HG02588 (cell line): ENCODE measurements at regions not wholly inside any gene's neighbourhood (a gene's known extent, or its start where the extent isn't known, plus 50 kb on each side); places are given as distances from the start of the nearest gene placed in this dataset.

Experiments
- ATAC-seq: cut with Tn5 transposase; IDR thresholded peaks from one replicate; pipeline ENCODE4 v1.9.1; 2021; ENCODE audit warnings: mild to moderate bottlenecking, moderate library complexity; ENCODE audit not compliant: unreplicated experiment

DNA sequence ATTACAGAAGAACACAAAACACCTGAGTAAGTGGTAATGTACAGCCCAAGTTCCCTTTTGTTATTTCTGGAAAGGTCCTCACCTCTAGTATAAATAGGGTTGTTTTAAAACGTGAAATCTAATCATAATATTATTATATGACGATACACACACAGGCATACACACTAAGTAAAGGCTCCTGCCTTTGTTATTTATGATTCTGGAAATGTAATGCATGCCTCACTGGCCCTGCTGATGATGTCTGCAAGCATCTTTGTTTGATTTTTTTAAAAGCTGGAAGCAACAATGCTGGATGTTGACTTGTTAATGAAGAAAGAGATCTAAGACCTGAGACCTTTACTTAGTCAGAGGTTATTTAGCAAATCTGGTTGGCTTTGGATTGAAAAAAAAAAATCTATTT is 307.4 kb upstream of the SORCS1 start:
- ATAC-seq, result no peak

DNA sequence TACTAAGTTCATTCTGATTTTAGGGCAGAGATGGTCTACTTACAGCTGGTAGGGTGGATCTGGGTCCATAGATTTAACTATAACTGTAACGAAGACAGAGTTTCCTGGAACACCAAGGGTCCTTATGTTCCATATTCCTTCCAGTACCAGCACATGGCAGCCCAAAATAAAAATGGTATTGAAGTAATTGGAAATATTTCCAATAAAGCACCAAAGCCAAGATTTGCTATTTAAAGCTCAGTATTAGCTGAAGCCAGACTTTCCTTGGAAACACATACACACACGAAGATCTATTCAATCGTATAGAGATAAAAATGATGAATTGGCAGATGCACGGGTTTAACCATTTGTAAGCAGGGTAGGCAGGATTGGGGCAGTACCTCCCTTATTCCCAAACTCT is 289.1 kb upstream of the SORCS1 start:
- ATAC-seq, result no peak

DNA sequence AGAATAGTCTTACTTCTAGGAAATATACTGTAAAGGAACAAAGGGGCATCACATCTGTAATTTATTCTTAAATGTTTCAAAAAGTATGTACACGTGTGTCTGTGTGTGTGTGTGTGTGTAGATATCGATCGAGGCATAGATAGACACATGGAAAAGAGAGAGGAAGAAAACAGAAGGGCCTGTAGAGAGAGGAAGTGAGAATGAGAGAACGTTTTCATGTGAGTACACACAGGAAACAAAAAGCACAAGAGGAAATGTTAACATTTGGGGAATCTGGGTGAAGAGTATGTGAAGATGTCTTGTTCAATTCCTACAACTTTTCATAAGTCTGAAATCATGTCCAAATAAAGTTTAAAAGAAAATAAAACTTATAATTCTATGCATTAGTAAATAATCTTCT is 286.5 kb upstream of the SORCS1 start:
- no peak for ATAC-seq

DNA sequence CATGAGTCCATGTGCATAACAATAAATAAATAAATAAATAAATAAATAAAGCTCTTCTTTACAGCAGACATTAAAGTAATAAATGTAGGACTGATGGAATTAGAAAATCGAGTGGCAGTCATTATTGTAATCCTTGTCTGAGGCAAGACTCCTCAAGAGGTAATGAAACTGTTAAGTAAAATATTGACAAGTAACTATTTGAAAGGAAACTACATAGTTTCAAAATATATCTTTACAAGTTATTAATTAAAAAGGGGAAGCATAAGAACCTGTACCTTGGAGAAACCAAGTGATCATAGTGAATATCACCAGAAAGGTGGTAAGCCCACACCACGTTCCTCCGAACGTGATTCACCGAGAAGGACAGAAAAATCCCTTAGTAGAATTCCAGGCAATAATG is 285.6 kb upstream of the SORCS1 start:
- peak; percentile 71 for ATAC-seq

DNA sequence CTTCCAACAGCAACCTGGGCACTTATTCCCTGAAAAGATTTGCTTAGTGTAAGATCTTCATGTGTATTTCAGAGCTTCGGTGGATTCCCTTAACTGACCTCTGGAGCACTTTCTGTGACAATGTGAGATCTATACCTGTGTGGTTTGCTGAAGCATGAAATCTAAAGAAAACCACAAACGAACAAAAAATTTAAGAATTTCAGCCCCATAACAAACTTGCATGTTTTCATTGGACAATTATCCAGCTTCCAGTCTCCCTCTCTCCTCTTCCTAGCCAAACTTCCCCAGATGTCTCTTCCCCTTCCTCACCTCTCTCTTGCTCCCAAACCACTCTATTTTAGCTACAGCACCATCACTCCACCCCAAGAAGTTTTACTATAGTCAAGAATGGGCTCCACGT is 279.9 kb upstream of the SORCS1 start:
- no peak for ATAC-seq

DNA sequence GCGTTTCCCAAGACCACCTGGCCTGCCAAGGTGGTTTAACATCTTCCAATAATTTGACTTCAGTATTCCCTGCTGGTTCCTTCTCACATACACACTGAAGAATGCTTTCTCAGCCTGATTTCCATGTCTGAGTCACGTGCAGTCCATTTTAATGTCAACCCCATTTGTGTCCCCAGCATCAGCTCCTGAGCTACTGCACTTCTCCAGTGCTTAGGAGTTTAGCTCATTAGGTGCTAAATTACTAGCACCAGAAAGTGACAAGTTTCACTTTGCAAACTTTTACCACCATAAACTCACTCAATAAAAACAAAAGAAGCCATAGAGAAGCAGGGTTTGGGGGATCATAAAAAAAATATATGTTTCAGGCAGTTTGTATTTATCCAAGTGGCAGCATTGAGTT is 279.3 kb upstream of the SORCS1 start:
- ATAC-seq, result no peak

DNA sequence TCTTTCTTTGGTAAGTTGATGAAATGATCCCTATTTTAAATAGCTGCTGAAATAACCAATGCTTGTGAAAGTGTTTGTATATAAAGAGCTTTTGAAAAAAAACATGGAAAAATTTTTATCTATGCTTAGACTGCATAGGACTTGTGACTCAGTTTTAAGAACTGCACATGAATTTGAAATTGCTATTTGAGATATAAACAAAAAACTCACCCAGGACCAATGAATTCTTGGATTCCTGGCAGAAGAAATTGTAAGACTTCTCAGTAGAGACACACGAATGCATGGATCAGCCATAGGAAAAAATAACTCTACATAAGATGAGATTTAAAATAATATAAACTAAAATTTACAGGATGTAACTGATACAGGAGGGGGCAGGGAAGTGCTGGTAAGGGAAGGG is 278.8 kb upstream of the SORCS1 start:
- ATAC-seq, result no peak

DNA sequence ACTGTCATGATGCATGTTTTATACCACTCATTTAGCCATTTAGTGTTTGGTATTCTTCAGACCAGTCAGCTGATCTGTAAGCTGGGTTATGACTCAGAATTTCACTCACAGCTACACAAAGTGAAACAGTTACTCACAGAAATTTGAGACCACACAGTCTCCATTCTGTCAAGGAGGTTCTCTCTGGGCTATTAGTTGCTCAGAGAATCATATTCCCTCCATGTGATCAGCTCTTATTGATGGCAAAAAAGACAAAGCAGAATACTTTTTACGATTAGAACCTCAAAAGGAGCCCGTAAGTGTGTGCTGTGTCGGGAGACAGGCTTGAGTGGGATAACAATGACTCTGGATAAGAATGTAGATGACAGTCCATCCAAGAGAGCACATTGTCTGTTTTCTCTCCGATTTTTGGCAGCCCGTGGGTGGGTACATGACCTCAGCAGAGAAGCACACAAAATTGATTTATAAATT is 277.6 kb upstream of the SORCS1 start:
- peak; percentile 98 for ATAC-seq

DNA sequence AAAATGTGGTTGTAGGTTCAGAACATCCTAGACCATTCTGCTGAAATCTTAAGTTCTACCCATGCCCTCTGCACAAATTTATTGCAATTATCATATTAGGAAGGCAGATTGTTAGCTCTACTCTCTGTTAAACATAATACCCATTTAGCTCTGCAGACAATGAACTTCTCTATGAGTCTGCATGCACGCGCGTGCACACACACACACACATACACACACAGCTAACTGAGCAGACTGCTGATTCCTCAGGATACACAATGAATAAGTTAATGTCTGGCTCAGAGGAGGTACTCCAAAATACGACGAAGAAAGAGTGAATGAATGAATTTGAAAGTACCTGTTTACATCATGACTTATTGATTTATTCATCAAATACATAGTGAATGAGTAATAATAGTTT is 276.2 kb upstream of the SORCS1 start:
- ATAC-seq, result no peak

DNA sequence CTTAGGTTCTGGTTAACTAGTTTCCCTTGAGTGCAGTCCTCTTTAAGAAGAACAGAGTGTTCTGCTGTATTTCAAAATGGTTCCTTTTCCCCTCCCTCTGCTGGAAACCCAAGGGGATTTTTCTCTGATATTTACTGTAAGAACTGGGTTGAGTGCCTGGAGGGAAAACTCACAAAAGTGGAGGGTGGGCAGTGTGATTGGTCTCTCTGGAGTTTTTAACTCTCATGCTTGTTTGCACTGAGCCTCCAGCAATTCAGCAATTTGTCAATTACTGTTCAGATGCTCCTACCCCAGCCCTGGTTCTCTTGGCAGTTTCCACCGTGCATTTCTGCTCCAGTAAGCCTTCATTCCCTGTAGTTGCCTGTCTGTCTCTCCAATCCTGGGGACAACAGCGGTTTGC is 273.4 kb upstream of the SORCS1 start:
- no peak for ATAC-seq

DNA sequence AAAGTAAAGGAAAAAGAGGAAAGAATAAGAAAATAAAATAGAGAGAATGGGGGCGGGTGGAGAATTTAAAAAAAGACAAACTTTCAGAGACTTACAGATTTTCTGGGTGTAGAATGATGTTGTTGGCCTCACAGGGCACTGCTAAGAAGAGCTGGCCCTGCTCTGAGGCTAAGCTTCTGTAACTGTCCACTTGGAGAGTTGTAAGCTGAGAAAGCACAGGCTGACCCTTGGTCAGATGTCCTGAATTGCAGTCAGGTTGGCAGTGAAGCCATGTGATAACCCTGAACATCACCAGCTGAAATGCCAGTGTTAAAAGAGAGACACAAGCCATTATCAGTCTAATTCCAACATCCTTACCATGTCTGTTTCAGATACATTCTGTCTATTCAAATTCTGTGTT is 272.1 kb upstream of the SORCS1 start:
- ATAC-seq, result no peak

DNA sequence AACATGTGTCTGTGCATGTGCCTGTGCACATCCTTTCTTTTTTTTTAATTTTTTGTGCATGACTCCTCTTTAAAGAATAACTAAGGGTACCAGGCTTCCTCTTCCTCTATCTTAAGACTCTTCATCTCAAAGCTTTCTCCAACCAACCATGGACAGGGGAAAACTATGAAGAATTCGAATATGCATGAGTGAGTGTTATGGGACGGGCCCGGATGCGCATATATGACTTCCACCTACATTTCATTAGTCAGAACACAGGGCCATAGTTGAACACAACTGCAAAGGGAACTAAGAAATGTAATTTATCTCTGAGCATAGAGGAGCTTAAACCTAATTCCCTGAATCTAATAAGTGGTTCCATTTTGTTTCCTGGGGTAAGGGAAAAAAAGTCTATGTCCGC is 270.3 kb upstream of the SORCS1 start:
- ATAC-seq, result peak; percentile 44

DNA sequence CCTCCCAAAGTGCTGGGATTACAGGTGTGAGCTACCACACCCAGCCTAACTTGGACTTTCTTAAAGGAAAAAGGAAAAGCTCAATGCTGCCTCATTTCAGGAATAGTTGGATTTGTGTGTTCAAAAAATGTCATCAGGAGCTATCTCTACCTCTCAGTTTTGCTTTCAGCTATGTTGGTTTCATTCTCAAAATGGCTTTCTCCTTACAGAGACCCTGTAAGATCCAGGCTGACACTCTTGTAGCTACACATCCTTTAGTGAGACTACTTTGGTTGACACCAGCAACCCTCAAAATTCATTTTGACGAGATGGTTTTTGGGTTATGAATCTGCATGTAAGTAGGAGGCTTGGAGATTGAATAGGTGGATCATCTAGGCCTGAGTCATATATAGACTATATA is 269.7 kb upstream of the SORCS1 start:
- no peak for ATAC-seq

DNA sequence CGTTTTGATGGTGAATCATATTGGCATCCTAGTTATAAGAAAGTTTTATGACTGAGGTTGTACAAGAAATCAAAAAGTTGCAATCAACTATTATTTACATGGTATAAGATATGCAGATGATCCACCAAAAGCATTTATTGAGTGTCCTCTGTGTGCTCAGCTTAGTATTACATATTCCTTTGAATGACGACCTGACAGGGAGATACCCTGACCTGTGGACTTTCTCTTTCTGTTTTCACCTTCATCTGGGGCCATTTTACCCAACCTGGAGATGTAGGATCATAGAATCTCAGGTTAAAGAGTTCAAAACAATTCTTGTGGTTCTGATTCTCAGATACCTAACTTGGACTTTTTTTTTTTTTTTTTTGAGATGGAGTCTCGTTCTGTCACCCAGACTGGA is 269.1 kb upstream of the SORCS1 start:
- no peak for ATAC-seq

DNA sequence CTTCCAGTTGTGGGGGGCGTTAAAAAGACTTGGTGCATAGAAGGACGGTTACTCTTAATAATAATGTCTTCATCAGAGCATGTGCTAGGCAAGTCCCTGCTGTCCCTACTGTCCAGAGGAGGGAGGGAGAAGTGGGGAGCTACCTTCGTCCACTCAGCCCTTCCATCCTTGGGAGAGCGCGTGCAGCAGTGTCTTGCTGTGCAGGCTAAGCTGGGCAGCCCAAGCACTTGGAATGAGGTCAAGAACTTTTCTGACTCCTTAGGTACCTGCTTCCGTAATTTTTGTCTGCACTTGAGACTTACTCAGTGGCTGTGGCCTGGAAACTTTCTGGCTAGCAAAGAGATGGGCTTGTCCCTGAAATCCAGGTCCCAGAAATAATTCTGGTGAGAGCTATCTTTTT is 265.9 kb upstream of the SORCS1 start:
- no peak for ATAC-seq

DNA sequence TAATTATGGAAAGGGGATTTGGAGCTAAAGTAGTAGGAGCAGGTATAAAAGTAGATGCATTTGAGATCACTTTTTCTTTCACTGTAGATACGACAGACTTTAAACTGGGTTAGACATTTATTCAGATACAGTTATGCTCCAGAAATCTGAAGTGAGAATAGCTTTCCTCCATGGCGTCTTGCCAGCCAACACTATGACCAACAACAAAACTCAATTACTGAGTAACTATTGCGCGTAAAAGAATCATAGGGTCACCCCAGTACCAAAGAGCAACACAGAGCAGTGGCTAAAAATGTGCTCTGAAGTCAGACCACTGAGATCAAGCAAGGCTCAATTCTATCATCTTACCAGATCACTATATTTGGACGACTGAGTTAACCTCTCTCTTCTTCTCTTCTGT is 262.5 kb upstream of the SORCS1 start:
- ATAC-seq, result no peak

DNA sequence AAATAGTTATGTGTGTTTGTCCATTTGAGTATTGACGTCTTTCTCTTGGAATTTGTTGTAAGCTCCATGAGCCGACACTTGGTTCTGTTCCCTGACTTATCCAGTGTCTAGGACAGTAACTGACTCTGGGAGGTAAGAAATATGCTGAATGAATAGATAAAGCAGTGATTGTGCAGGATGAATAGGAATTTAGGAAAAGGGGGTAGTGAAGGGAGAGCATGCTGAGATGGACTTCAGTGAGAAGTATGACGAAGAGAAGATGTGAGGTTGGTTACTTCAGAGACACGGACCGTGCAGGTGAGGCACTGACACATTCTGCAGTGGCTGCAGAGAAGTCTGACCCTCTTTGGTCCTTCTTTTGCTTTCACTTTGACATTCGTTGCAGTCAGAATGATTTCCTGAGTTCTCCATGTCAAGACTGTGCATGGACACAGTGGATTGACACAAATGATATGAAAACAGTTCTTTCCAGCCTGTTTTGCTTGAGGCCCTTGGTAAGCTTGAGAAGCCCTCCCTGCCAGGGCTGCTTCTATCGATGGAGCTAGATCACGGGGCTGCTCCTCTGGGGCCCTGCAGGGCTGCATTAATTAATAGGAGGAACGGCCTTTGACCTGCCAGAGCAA is 261.5 kb upstream of the SORCS1 start:
- peak; percentile 80 for ATAC-seq

DNA sequence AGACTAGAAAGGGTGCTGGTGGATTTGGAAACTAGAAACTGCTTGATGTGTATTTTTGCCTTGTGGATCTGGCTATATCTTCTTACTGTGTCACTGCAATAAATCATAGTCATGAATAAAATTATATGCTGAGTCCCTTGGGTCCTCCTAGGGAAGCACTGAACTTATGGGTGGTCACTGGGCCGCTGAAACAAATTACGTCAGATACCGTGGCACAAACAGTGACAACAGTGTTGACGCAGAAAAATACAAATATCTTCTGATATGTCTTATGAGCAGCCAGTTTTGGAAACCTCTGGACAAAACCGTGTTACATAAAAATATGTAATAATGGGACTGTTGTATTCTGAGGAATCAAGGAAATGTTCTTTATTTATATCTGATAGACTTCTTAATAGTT is 260.1 kb upstream of the SORCS1 start:
- no peak for ATAC-seq

DNA sequence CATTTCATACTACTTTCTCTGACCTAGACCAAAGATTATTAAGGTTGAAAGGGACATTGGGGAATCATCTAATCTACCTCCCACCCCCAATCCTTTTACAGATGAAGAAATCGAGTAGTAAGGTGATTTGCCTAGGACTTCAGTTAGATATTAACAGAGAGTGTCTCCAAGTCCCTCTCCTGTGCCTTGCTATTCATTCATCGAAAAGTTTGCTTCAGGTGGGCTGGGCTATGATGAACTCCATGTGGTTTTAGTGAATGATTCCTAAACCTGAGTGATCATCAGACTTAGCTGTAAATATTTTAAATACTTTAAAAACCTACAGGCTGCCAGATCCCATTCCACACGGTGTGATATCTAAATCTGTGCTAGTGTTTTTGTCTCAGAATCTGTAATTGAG is 259.4 kb upstream of the SORCS1 start:
- ATAC-seq, result no peak

DNA sequence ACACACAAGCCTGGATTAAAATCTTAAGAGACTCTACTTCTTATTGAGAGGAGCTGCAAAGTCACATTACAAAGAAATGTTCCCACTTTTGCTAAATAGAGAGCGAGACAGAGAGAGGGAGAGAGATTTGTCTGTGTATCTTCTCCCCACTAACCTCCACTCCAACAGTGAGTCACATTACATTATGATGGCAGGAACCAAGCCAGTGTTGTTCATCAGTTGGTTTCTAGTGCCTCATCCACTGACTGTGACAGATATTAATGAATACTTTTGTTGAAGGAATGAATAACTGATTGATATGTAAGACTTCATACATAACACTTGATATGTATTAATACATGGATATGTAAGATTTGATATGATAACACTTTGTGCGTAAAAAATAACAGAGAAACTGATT is 258.2 kb upstream of the SORCS1 start:
- no peak for ATAC-seq

DNA sequence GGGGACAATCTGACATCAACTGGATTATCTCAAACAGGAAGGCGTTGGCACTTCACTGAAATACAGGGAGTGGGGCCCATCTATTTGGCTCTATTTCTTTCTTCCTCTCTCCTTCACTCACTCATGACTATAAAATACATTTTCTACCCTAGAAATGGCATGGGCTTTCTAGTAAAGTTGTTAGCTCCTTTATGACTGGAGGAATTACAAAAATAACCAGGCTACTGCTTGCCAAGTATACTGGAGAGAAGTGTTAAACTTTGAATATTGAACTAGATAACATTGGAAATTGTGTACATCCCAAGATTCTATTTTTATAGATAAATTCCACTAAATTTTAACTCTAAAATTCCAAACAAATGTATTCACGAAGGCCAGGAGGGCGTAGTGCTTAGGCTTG is 255.7 kb upstream of the SORCS1 start:
- ATAC-seq, result no peak

DNA sequence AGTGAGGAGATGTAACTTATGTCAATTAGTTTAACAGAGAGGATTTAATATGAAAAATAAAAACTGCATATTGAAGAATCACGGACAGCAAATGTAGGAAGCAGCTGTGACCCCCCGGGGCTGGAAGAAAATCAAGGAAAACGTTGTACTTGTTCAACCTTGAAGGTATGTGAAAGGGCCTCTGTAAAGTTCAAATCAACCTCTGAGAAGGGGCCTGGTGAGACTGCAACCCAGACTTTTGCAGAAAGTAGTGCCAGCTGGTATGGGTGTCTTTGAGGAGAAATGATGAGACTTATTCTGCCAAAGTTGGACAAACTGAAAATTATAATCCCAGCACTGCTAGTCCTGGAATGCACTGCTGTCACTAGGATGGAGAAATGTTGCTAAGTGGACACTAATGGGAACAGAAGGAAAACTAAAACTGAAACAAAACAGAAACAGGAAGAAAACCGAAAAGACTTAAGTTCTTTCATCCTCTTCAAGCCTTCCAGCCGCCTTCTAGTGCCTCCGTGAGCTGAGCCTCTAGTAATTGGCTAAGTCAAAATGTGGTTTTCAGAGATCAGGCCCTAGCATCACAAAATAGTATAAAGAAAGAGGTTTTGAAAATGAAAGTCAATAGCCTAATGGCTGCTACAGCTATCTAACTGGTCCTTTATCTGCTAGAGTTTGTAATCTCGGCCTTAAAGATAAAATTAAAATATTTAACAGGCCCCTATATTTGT is 253.7 kb upstream of the SORCS1 start:
- ATAC-seq, result peak; percentile 80

DNA sequence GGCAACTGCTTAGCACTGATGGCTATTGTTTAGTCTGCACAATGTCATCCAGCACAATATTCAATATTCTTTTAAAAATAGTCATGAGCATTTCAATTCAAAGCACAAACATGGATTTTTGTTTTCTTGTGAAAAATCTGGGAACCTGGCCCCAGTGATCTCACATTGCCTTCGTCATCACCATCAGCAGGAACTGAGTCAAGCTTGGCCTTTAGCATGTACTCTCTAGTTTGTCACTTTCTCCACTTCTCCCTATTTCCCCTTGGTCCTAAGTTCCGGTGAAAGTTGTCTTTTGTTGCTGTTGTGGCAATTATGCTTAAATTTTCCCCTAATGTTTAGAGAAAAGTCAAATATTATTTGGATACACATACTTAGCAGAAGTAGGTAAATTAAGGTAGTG is 252.9 kb upstream of the SORCS1 start:
- ATAC-seq, result no peak
